Kidney (tissue), 13 donors: ENCODE measurements at regions not wholly inside any gene's neighbourhood (a gene's known extent, or its start where the extent isn't known, plus 50 kb on each side); places are given as distances from the start of the nearest gene placed in this dataset.

ENCODE experiments used
- DNase-seq, 5 donors: peaks; one replicate each; pipeline ENCODE4 v3.0.0-alpha.2; 2013 to 2020
- FAIRE-seq: peaks from 2 replicates; lab custom pipeline; 2012; peaks lifted over from hg19 to GRCh38; lab: Jason Lieb, UNC
- H3K27ac ChIP-seq, 2 donors: one replicate each; pipeline ENCODE4 v1.7.0; 2013; ENCODE audit warnings: low read depth in 2 of 2, low read length in 2 of 2, inconsistent platforms in 1 of 2
- H3K27me3 ChIP-seq: one replicate; pipeline ENCODE4 v1.7.1; 2013; ENCODE audit warnings: low read length, inconsistent platforms; ENCODE audit not compliant: control insufficient read depth, insufficient read depth
- H3K36me3 ChIP-seq, 3 donors: one replicate each; pipeline versions ENCODE4 v1.7.0 to v1.7.1; 2013; ENCODE audit warnings: low read length in 3 of 3, control low read depth in 1 of 3, inconsistent platforms in 1 of 3; ENCODE audit not compliant: insufficient read depth in 3 of 3, control insufficient read depth in 2 of 3
- H3K4me1 ChIP-seq, 3 donors: one replicate each; pipeline versions ENCODE4 v1.7.0 to v1.7.1; 2013; ENCODE audit warnings: low read length in 3 of 3, inconsistent platforms in 1 of 3, low read depth in 1 of 3; ENCODE audit not compliant: control insufficient read depth in 2 of 3, insufficient read depth in 2 of 3
- H3K4me3 ChIP-seq, 3 donors: one replicate each; pipeline versions ENCODE4 v1.7.0 to v1.8.1; 2013; ENCODE audit warnings: low read length in 3 of 3, control low read depth in 1 of 3, inconsistent platforms in 1 of 3
- H3K9ac ChIP-seq, 3 donors: one replicate each; pipeline versions ENCODE4 v1.7.0 to v1.7.1; 2013; ENCODE audit warnings: low read length in 3 of 3, control low read depth in 1 of 3, inconsistent platforms in 1 of 3
- H3K9me3 ChIP-seq, 3 donors: one replicate each; pipeline versions ENCODE4 v1.7.0 to v1.7.1; 2013; ENCODE audit warnings: low read length in 3 of 3, control low read depth in 1 of 3, inconsistent platforms in 1 of 3; ENCODE audit not compliant: control insufficient read depth in 2 of 3, insufficient read depth in 1 of 3
- intact Hi-C: fragments of 100-400 bp; cut with DNase I; formaldehyde crosslinking; loops from one replicate; pipeline ENCODE4 v1.11.1; 2022
- TF ChIP-seq, protein P1 (sequence below): IDR thresholded peaks from 3 replicates; pipeline ENCODE4 v1.5.1; 2012; ENCODE audit warnings: mild to moderate bottlenecking, moderate library complexity, borderline replicate concordance; ENCODE audit not compliant: insufficient read depth; ENCODE audit errors: extremely low read depth
- donor health status: control.
- donor health status: control.
- donor health status: control.
- donor health status: control.
- donor health status: control.
- donor health status: DM: yes; HTN: yes; CAD: no.
- donor health status: Normal renal cell carcinoma (clear cell type).

DNA sequence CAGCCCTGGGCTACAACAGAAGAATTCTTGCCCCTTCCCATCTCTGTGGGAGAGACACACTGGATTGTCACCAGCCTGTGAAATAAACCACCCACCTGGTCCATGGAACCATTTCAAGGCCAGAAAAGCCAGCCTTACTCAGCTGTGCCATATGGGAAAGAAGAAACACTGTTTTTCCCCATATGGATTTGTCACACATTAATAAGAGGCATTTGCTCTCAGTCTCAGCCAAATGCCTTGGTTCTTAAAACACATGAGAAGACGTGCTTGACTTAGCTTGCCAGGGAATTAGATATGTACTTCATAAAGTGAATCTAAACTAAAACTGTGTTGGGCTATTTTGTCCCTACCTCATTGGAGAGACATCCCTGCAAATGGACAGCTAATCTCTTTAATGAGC is 308.6 kb upstream of the TNP1 start:
- FAIRE-seq (no peak), DNase-seq (no peak)
- intact Hi-C loops, result no loop called here

DNA sequence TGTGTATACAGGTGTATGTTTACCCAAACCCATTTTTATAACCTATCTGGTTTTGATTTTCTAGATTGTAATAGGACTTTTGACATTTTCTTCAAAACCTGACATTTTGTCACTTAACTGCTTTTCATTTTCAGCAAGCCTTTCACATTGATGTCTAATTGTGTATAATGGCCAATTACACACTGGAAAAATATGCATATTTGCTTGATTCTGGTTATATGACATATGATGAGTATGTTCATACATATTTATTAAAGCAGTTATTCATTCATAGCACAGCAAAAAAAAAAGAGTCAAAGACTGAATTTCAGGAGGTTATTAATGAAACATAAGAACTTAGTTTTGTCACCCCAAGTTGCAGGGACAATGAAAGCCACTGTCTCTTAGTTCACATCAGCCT is 307.7 kb upstream of the TNP1 start:
- FAIRE-seq (no peak), DNase-seq (no peak)
- no peak overlapping the region for H3K4me3 ChIP-seq
- H3K27me3 ChIP-seq, result no peaks in the 10 kb centered on the region
- no peak overlapping the region for H3K27ac ChIP-seq
- intact Hi-C loops, result no loop called here
- H3K4me1 ChIP-seq, result no peaks in the 10 kb centered on the region
- H3K9me3 ChIP-seq, result no peaks in the 10 kb centered on the region
- TF ChIP-seq, protein P1, sequence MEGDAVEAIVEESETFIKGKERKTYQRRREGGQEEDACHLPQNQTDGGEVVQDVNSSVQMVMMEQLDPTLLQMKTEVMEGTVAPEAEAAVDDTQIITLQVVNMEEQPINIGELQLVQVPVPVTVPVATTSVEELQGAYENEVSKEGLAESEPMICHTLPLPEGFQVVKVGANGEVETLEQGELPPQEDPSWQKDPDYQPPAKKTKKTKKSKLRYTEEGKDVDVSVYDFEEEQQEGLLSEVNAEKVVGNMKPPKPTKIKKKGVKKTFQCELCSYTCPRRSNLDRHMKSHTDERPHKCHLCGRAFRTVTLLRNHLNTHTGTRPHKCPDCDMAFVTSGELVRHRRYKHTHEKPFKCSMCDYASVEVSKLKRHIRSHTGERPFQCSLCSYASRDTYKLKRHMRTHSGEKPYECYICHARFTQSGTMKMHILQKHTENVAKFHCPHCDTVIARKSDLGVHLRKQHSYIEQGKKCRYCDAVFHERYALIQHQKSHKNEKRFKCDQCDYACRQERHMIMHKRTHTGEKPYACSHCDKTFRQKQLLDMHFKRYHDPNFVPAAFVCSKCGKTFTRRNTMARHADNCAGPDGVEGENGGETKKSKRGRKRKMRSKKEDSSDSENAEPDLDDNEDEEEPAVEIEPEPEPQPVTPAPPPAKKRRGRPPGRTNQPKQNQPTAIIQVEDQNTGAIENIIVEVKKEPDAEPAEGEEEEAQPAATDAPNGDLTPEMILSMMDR, result no peak
- no peaks in the 10 kb centered on the region for H3K36me3 ChIP-seq
- no peak overlapping the region for H3K9ac ChIP-seq

More for the DNA sequence above, 308.6 kb upstream of the TNP1 start:
- Histone ChIP-seq H3K27ac (no peak overlapping the region), H3K9ac (no peak overlapping the region), H3K4me3 (no peak overlapping the region), H3K4me1 (no peaks in the 10 kb centered on the region), H3K9me3 (no peaks in the 10 kb centered on the region), H3K27me3 (no peaks in the 10 kb centered on the region), H3K36me3 (no peaks in the 10 kb centered on the region)
- TF ChIP-seq, protein P1, result no peak

DNA sequence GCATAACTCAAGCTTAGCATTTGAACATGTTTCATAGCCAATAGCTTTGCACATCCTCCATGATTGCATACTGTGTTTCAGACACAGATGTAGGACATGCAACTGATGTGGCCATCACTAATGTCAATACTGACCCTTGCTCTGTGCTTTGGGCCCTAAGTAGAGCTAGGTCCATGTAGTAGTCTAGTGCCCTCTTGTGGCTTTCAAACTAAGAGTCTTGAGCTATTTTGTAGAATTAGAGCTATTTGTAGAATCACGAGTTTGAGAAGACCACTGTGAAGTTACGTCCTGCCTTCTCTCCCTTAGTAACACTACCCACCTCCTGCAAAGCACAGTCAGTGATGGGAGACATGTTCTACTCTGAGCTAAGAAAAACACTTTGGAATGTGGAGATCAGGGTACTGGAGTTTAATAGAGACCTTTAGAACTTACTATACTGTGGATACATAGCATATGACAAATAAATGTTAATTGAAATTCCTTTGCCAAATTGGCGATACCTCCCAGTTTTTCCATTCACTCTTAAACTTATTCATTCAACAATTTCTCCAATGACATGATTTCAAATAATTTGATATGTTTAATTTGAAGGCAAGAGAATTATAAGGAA is 306.5 kb upstream of the TNP1 start:
- Histone ChIP-seq H3K27me3 (no peaks in the 10 kb centered on the region), H3K4me1 (no peaks in the 10 kb centered on the region), H3K9me3 (no peaks in the 10 kb centered on the region), H3K27ac (no peak overlapping the region), H3K9ac (no peak overlapping the region), H3K36me3 (no peaks in the 10 kb centered on the region), H3K4me3 (no peak overlapping the region)
- TF ChIP-seq, protein P1, result peak; percentile 60
- intact Hi-C loops, result no loop called here
- FAIRE-seq (no peak), DNase-seq (peak in 2 of 5 donors; percentile 48 to 64)

DNA sequence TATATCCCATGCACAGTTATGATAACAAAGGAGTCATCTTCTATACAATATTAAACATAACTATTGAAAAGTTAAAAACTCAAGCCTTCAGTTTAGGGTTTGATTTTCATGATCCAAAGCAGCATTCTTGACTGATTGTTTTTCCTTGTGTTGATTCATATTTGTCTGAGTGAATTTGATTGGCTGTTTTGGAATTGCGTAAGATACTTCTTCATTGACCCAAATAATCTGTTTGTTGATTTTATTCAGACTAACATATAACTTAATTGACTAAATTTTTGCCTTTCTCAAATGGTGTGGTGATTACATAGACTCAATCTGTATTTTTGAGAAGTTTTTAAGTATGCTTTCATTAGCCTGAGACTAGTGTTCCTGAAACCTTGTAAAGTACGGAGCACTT is 305.7 kb upstream of the TNP1 start:
- TF ChIP-seq, protein P1, result no peak
- H3K9ac ChIP-seq, result no peak overlapping the region

More for the DNA sequence above, 305.7 kb upstream of the TNP1 start:
- H3K4me1 ChIP-seq, result no peaks in the 10 kb centered on the region
- no peak overlapping the region for H3K27ac ChIP-seq
- intact Hi-C loops, result no loop called here
- DNase-seq (no peak), FAIRE-seq (no peak)
- no peak overlapping the region for H3K4me3 ChIP-seq
- H3K36me3 ChIP-seq, result no peaks in the 10 kb centered on the region
- H3K9me3 ChIP-seq, result no peaks in the 10 kb centered on the region
- H3K27me3 ChIP-seq, result no peaks in the 10 kb centered on the region
